K562 (cell line): ENCODE measurements at regions not wholly inside any gene's neighbourhood (a gene's known extent, or its start where the extent isn't known, plus 50 kb on each side); places are given as distances from the start of the nearest gene placed in this dataset.

ENCODE experiments used
- CBFA2T2 ChIP-seq: fragments of 450-650 bp; conservative IDR thresholded peaks from 2 replicates; pipeline ENCODE4 v1.6.1; 2017; ENCODE audit warnings: mild to moderate bottlenecking
- CTCFL ChIP-seq: IDR thresholded peaks from 2 replicates; pipeline ENCODE4 v1.6.1; 2011; ENCODE audit warnings: borderline replicate concordance, low read depth, mild to moderate bottlenecking, moderate library complexity, low read length; ENCODE audit not compliant: insufficient read depth, poor library complexity, severe bottlenecking
- HNRNPH1 ChIP-seq: fragments of 200-400 bp; formaldehyde crosslinking; optimal IDR thresholded peaks from 2 replicates; pipeline ENCODE3; 2017; ENCODE audit warnings: low read depth, mild to moderate bottlenecking, low read length, moderate library complexity
- KDM1A ChIP-seq, 2 experiments: fragments of 450-650 bp; IDR thresholded peaks; 2 replicates each; pipeline ENCODE4 v1.6.1; 2016; ENCODE audit warnings: mild to moderate bottlenecking in 2 of 2
- LCOR ChIP-seq: sonication (generic); formaldehyde crosslinking; IDR thresholded peaks from 2 replicates; pipeline ENCODE4 v1.8.0; 2022; ENCODE audit warnings: mild to moderate bottlenecking, missing genetic modification reagents
- NR3C1 ChIP-seq: sonication (generic); formaldehyde crosslinking; IDR thresholded peaks from 2 replicates; pipeline ENCODE4 v1.8.1; 2022; ENCODE audit warnings: missing genetic modification reagents
- POLR2AphosphoS5 ChIP-seq: IDR thresholded peaks from 2 replicates; pipeline ENCODE4 v1.6.1; 2011; ENCODE audit warnings: mild to moderate bottlenecking, low read depth, low read length, moderate library complexity; ENCODE audit not compliant: control insufficient read depth, insufficient read depth
- RHOXF2B ChIP-seq: fragments of 250-450 bp; sonication (Bioruptor Pico); conservative IDR thresholded peaks from 2 replicates; pipeline ENCODE4 v1.5.1; 2021
- SMARCC2 ChIP-seq: fragments of 450-650 bp; IDR thresholded peaks from 2 replicates; pipeline ENCODE4 v1.6.1; 2017; ENCODE audit warnings: antibody characterized with exemption, moderate library complexity, mild to moderate bottlenecking, low read depth
- SRSF7 ChIP-seq: fragments of 200-400 bp; formaldehyde crosslinking; optimal IDR thresholded peaks from 2 replicates; pipeline ENCODE3; 2017; ENCODE audit warnings: mild to moderate bottlenecking, low read depth, low read length
- ZKSCAN8 ChIP-seq: fragments of 200-800 bp; sonication (Bioruptor generic); IDR thresholded peaks from 2 replicates; pipeline ENCODE4 v1.6.1; 2016; ENCODE audit warnings: missing genetic modification characterization, missing compliant biosample characterization
- ZNF217 ChIP-seq: sonication (generic); formaldehyde crosslinking; IDR thresholded peaks from 2 replicates; pipeline ENCODE4 v1.8.0; 2022; ENCODE audit warnings: mild to moderate bottlenecking, missing genetic modification reagents
- ZNF696 ChIP-seq: fragments of 250-450 bp; sonication (Bioruptor Pico); conservative IDR thresholded peaks from 2 replicates; pipeline ENCODE4 v1.4.0; 2020; ENCODE audit warnings: mild to moderate bottlenecking, moderate library complexity
- TF ChIP-seq, protein P1 (sequence below): fragments of 200-600 bp; sonication (generic); IDR thresholded peaks from one replicate; pipeline ENCODE4 v1.6.1; 2012; ENCODE audit warnings: mild to moderate bottlenecking, low read depth, low read length, inconsistent platforms
- TF ChIP-seq, protein P2 (sequence below): fragments of 250-450 bp; sonication (Bioruptor Pico); IDR thresholded peaks from 2 replicates; pipeline ENCODE4 v1.5.0; 2020; ENCODE audit warnings: mild to moderate bottlenecking

DNA sequence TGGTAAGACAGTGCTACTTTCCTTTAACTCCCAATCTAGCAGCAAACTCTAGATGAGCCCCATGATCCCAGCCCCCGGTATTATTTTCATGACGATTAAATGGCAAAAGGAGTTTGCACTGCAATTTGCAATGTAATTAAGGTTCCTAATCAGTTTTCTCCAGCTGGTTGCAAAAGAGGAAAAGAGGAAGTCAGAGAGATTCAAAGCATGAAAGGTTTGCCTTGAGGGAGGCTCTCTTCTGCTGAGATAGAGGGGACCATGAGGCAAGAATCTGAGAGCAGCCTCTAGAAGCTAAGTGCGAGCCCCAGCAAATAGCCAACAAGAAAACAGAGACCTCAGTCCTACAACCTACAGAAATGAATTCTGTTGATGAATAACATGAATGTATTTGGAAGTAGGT, 527.1 kb downstream of the UQCRFS1 start (continued):
- TF ChIP-seq ZNF696 (CRISPR knock-in tag), result no peak
- 0 out of 2 replicates have a peak, but pooled peaks have one; percentile 33 for TF ChIP-seq POLR2AphosphoS5
- TF ChIP-seq, protein P1, sequence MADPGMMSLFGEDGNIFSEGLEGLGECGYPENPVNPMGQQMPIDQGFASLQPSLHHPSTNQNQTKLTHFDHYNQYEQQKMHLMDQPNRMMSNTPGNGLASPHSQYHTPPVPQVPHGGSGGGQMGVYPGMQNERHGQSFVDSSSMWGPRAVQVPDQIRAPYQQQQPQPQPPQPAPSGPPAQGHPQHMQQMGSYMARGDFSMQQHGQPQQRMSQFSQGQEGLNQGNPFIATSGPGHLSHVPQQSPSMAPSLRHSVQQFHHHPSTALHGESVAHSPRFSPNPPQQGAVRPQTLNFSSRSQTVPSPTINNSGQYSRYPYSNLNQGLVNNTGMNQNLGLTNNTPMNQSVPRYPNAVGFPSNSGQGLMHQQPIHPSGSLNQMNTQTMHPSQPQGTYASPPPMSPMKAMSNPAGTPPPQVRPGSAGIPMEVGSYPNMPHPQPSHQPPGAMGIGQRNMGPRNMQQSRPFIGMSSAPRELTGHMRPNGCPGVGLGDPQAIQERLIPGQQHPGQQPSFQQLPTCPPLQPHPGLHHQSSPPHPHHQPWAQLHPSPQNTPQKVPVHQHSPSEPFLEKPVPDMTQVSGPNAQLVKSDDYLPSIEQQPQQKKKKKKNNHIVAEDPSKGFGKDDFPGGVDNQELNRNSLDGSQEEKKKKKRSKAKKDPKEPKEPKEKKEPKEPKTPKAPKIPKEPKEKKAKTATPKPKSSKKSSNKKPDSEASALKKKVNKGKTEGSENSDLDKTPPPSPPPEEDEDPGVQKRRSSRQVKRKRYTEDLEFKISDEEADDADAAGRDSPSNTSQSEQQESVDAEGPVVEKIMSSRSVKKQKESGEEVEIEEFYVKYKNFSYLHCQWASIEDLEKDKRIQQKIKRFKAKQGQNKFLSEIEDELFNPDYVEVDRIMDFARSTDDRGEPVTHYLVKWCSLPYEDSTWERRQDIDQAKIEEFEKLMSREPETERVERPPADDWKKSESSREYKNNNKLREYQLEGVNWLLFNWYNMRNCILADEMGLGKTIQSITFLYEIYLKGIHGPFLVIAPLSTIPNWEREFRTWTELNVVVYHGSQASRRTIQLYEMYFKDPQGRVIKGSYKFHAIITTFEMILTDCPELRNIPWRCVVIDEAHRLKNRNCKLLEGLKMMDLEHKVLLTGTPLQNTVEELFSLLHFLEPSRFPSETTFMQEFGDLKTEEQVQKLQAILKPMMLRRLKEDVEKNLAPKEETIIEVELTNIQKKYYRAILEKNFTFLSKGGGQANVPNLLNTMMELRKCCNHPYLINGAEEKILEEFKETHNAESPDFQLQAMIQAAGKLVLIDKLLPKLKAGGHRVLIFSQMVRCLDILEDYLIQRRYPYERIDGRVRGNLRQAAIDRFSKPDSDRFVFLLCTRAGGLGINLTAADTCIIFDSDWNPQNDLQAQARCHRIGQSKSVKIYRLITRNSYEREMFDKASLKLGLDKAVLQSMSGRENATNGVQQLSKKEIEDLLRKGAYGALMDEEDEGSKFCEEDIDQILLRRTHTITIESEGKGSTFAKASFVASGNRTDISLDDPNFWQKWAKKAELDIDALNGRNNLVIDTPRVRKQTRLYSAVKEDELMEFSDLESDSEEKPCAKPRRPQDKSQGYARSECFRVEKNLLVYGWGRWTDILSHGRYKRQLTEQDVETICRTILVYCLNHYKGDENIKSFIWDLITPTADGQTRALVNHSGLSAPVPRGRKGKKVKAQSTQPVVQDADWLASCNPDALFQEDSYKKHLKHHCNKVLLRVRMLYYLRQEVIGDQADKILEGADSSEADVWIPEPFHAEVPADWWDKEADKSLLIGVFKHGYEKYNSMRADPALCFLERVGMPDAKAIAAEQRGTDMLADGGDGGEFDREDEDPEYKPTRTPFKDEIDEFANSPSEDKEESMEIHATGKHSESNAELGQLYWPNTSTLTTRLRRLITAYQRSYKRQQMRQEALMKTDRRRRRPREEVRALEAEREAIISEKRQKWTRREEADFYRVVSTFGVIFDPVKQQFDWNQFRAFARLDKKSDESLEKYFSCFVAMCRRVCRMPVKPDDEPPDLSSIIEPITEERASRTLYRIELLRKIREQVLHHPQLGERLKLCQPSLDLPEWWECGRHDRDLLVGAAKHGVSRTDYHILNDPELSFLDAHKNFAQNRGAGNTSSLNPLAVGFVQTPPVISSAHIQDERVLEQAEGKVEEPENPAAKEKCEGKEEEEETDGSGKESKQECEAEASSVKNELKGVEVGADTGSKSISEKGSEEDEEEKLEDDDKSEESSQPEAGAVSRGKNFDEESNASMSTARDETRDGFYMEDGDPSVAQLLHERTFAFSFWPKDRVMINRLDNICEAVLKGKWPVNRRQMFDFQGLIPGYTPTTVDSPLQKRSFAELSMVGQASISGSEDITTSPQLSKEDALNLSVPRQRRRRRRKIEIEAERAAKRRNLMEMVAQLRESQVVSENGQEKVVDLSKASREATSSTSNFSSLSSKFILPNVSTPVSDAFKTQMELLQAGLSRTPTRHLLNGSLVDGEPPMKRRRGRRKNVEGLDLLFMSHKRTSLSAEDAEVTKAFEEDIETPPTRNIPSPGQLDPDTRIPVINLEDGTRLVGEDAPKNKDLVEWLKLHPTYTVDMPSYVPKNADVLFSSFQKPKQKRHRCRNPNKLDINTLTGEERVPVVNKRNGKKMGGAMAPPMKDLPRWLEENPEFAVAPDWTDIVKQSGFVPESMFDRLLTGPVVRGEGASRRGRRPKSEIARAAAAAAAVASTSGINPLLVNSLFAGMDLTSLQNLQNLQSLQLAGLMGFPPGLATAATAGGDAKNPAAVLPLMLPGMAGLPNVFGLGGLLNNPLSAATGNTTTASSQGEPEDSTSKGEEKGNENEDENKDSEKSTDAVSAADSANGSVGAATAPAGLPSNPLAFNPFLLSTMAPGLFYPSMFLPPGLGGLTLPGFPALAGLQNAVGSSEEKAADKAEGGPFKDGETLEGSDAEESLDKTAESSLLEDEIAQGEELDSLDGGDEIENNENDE, result no peak
- no peak for TF ChIP-seq CTCFL
- TF ChIP-seq CBFA2T2, result peak; percentile 61
- TF ChIP-seq, protein P2, sequence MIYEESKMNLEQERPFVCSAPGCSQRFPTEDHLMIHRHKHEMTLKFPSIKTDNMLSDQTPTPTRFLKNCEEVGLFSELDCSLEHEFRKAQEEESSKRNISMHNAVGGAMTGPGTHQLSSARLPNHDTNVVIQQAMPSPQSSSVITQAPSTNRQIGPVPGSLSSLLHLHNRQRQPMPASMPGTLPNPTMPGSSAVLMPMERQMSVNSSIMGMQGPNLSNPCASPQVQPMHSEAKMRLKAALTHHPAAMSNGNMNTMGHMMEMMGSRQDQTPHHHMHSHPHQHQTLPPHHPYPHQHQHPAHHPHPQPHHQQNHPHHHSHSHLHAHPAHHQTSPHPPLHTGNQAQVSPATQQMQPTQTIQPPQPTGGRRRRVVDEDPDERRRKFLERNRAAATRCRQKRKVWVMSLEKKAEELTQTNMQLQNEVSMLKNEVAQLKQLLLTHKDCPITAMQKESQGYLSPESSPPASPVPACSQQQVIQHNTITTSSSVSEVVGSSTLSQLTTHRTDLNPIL (CRISPR knock-in tag), result no peak
- no peak for TF ChIP-seq HNRNPH1
- TF ChIP-seq ZNF217 (CRISPR knock-in tag), result no peak
- no peak for TF ChIP-seq RHOXF2B (CRISPR knock-in tag)
- TF ChIP-seq NR3C1 (CRISPR knock-in tag), result no peak
- peak; percentile 83 for TF ChIP-seq SMARCC2
- TF ChIP-seq LCOR, result no peak
- TF ChIP-seq SRSF7, result no peak
- no peak for TF ChIP-seq ZKSCAN8 (CRISPR knock-in tag)
- TF ChIP-seq KDM1A (IDR thresholded peaks at IDR 0.05), result peak; percentile 79 to 80
